IMR-90 (cell line): ENCODE measurements at regions not wholly inside any gene's neighbourhood (a gene's known extent, or its start where the extent isn't known, plus 50 kb on each side); places are given as distances from the start of the nearest gene placed in this dataset.

Experiments used
- CHD1 ChIP-seq: IDR thresholded peaks from 2 replicates; pipeline ENCODE4 v1.6.1; 2012; ENCODE audit warnings: low read depth, low read length, improper control_type of control experiment
- FOS ChIP-seq: fragments of 150-350 bp; IDR thresholded peaks from 2 replicates; pipeline ENCODE4 v1.6.1; 2016; ENCODE audit warnings: low read depth, low read length
- MAFK ChIP-seq: IDR thresholded peaks from 2 replicates; pipeline ENCODE4 v1.6.1; 2012; ENCODE audit warnings: low read depth, low read length, improper control_type of control experiment
- POLR2A ChIP-seq: IDR thresholded peaks from 2 replicates; pipeline ENCODE4 v1.6.1; 2012; ENCODE audit warnings: mild to moderate bottlenecking, low read depth, low read length
- TF ChIP-seq, protein P1 (sequence below): conservative IDR thresholded peaks from 2 replicates; pipeline ENCODE4 v1.5.1; 2012; ENCODE audit warnings: mild to moderate bottlenecking, low read depth, low read length, improper control_type of control experiment
- TF ChIP-seq, protein P2 (sequence below): fragments of 150-350 bp; IDR thresholded peaks from 2 replicates; pipeline ENCODE4 v1.6.1; 2017; ENCODE audit warnings: mild to moderate bottlenecking, antibody characterized with exemption, low read length, low read depth

DNA sequence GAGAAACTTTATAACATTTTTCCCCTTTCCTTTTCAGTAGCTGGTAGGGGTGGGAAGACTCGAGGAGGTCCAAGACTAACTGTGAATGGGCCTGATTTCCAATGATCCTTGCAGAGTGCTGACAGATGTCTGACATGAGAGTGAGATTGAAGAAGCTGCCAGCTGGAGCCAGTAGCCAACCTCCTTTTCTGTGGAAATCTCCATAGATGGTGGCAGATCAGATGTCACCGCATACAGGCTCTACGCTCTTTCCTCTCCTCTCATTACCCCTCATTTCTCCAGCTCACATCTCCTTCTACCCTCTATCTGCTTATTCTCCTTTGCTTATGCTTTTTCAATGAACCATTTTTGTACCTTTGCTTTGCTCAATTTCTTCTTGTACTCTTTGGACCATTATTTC, 395.2 kb upstream of the TNC start:
- TF ChIP-seq, protein P1, sequence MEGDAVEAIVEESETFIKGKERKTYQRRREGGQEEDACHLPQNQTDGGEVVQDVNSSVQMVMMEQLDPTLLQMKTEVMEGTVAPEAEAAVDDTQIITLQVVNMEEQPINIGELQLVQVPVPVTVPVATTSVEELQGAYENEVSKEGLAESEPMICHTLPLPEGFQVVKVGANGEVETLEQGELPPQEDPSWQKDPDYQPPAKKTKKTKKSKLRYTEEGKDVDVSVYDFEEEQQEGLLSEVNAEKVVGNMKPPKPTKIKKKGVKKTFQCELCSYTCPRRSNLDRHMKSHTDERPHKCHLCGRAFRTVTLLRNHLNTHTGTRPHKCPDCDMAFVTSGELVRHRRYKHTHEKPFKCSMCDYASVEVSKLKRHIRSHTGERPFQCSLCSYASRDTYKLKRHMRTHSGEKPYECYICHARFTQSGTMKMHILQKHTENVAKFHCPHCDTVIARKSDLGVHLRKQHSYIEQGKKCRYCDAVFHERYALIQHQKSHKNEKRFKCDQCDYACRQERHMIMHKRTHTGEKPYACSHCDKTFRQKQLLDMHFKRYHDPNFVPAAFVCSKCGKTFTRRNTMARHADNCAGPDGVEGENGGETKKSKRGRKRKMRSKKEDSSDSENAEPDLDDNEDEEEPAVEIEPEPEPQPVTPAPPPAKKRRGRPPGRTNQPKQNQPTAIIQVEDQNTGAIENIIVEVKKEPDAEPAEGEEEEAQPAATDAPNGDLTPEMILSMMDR = no peak
- TF ChIP-seq CHD1 = no peak
- TF ChIP-seq POLR2A = no peak
- TF ChIP-seq FOS = no peak
- TF ChIP-seq, protein P2, sequence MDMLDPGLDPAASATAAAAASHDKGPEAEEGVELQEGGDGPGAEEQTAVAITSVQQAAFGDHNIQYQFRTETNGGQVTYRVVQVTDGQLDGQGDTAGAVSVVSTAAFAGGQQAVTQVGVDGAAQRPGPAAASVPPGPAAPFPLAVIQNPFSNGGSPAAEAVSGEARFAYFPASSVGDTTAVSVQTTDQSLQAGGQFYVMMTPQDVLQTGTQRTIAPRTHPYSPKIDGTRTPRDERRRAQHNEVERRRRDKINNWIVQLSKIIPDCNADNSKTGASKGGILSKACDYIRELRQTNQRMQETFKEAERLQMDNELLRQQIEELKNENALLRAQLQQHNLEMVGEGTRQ = no peak
- TF ChIP-seq MAFK = no peak
